Progenitor cell of endocrine pancreas (in vitro differentiated cells): ENCODE measurements at regions not wholly inside any gene's neighbourhood (a gene's known extent, or its start where the extent isn't known, plus 50 kb on each side); places are given as distances from the start of the nearest gene placed in this dataset.

ENCODE experiments used
- DNase-seq: peaks from one replicate; pipeline ENCODE4 v3.0.0; 2021; ENCODE audit warnings: low spot score; ENCODE audit not compliant: unreplicated experiment
- H3K27ac Mint-ChIP-seq: 2 replicates; pipeline ENCODE4 v1.8.0; 2021; ENCODE audit warnings: mild to moderate bottlenecking, moderate library complexity, mixed read lengths
- H3K27me3 Mint-ChIP-seq: 2 replicates; pipeline ENCODE4 v1.8.0; 2021; ENCODE audit warnings: mixed read lengths
- H3K36me3 Mint-ChIP-seq: 2 replicates; pipeline ENCODE4 v1.8.0; 2022; ENCODE audit warnings: mixed read lengths; ENCODE audit not compliant: insufficient read depth
- H3K4me1 Mint-ChIP-seq: 2 replicates; pipeline ENCODE4 v1.8.0; 2021; ENCODE audit warnings: low read depth, mixed read lengths
- H3K4me3 Mint-ChIP-seq: 2 replicates; pipeline ENCODE4 v1.8.0; 2021; ENCODE audit warnings: low read depth, mild to moderate bottlenecking, moderate library complexity, mixed read lengths
- H3K9me3 Mint-ChIP-seq: 2 replicates; pipeline ENCODE4 v1.8.0; 2021; ENCODE audit warnings: low read depth, mixed read lengths
- CTCF ChIP-seq: fragments of 200-600 bp; sonication (generic); IDR thresholded peaks from one replicate; pipeline ENCODE4 v1.5.0; 2021; ENCODE audit warnings: antibody characterized with exemption, mild to moderate bottlenecking; ENCODE audit not compliant: unreplicated experiment

DNA sequence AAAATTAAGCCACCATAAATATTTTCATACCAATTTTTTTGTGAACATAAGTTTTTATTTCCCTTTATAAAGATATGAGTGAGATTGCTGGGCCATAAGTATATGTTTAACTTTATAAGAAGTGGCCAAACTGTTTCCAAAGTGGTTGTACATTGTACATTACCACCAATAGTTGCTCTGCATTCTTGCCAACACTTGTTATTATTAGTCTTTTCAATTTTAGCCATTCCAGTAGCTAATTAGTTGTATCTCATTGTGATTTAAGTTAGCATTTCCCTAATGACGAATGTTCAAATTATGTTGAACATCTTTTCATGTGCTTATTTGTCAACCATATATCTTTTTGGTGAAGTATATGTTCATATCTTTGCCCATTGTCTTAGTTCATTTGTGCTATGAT lies 64.0 kb upstream of the DNAH14 start:
- Mint-ChIP-seq H3K9me3 (peaks cover 20% of the 10 kb centered on the region), H3K4me1 (no peaks in the 10 kb centered on the region), H3K27me3 (no peaks in the 10 kb centered on the region), H3K36me3 (no peaks in the 10 kb centered on the region), H3K4me3 (no peak overlapping the region), H3K27ac (no peak overlapping the region)
- no peak for TF ChIP-seq CTCF
- no peak for DNase-seq

GRCh38 chr1:224866940-224867339 lies 62.5 kb upstream of the DNAH14 start:
- Mint-ChIP-seq H3K4me1 (no peaks in the 10 kb centered on the region), H3K4me3 (no peak overlapping the region), H3K27me3 (no peaks in the 10 kb centered on the region), H3K36me3 (no peaks in the 10 kb centered on the region), H3K27ac (no peak overlapping the region), H3K9me3 (peaks cover 20% of the 10 kb centered on the region)
- TF ChIP-seq CTCF = no peak
- DNase-seq = no peak

- Mint-ChIP-seq H3K27ac (no peak overlapping the region), H3K4me1 (no peaks in the 10 kb centered on the region), H3K27me3 (no peaks in the 10 kb centered on the region), H3K9me3 (peaks cover 20% of the 10 kb centered on the region), H3K4me3 (no peak overlapping the region), H3K36me3 (no peaks in the 10 kb centered on the region)
- no peak for TF ChIP-seq CTCF
- DNase-seq = no peak
Observed at GRCh38 chr1:224867715-224868114, 61.8 kb upstream of the DNAH14 start.

DNA sequence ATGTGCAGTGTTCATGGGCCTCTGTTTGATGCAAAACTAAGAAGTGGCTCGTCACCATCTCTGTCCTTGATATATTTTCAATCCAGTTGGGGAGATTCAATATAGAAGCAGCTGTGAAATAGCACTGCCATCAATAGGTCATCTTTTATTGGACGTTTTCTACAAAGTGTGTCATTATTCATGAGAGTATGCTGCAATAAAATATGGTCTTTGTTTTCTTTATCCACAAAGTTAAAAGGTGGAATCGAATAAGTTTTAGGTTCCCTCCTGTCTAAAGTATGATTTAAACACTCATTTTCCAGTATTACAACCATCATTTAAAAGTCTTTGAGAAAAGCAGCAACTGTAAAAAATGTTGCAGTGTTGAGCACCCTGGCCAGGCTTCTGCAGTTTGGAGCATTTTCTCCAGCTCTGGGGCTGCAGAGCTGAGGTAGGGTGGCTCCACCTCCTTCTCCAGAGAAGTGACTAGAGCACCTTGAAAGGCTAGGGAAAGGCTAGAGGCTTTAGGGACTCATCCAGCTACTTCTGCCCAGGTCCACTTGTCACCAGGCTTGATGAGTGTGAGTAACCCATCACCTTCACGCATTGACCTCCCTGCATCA lies 56.5 kb upstream of the DNAH14 start:
- TF ChIP-seq CTCF = no peak
- Mint-ChIP-seq H3K27me3 (no peaks in the 10 kb centered on the region), H3K27ac (no peak overlapping the region), H3K4me3 (no peak overlapping the region), H3K4me1 (peaks cover 14% of the 10 kb centered on the region), H3K36me3 (no peaks in the 10 kb centered on the region), H3K9me3 (no peaks in the 10 kb centered on the region)
- DNase-seq = no peak

- Mint-ChIP-seq H3K9me3 (no peaks in the 10 kb centered on the region), H3K36me3 (no peaks in the 10 kb centered on the region), H3K27me3 (no peaks in the 10 kb centered on the region), H3K4me1 (peaks cover 14% of the 10 kb centered on the region), H3K27ac (peak overlapping the region; percentile 73), H3K4me3 (no peak overlapping the region)
- no peak for DNase-seq
- TF ChIP-seq CTCF = no peak
Observed at GRCh38 chr1:224873434-224874369, 55.8 kb upstream of the DNAH14 start.
